GM12872 (cell line): ENCODE measurements at regions not wholly inside any gene's neighbourhood (a gene's known extent, or its start where the extent isn't known, plus 50 kb on each side); places are given as distances from the start of the nearest gene placed in this dataset.

Experiments
- CTCF ChIP-seq: IDR thresholded peaks from 3 replicates; pipeline ENCODE4 v1.5.1; 2011; ENCODE audit warnings: low read depth, mild to moderate bottlenecking, low read length, moderate library complexity; ENCODE audit not compliant: insufficient read depth

- TF ChIP-seq CTCF: no peak
Measured at GRCh38 chr6:84892671-84893070, 128.3 kb upstream of the TBX18 start.

- TF ChIP-seq CTCF: no peak
Measured at GRCh38 chr6:84882768-84883766, 118.7 kb upstream of the TBX18 start.

- no peak for TF ChIP-seq CTCF
Measured at GRCh38 chr6:84877515-84878210, 113.3 kb upstream of the TBX18 start.

GRCh38 chr6:84876723-84877514, 112.5 kb upstream of the TBX18 start:
- no peak for TF ChIP-seq CTCF

- TF ChIP-seq CTCF: no peak
Measured at GRCh38 chr6:84872996-84873723, 108.8 kb upstream of the TBX18 start.

- TF ChIP-seq CTCF: no peak
Measured at GRCh38 chr6:84871925-84872324, 107.5 kb upstream of the TBX18 start.
